Activated CD4-positive, alpha-beta T cell treated with anti-CD3 and anti-CD28 coated beads, Interleukin-2, amount 50 U/mL, for 16 hours (primary cell): ENCODE measurements at regions not wholly inside any gene's neighbourhood (a gene's known extent, or its start where the extent isn't known, plus 50 kb on each side); places are given as distances from the start of the nearest gene placed in this dataset.
"Not testable (repeated sequence)": the region's sequence is repeated elsewhere in the genome, so short reads cannot be mapped to it uniquely, and the experiment has no call there.

Source experiments
- DNase-seq: peaks from one replicate; pipeline ENCODE4 v3.0.0-alpha.2; 2020

- no peak for DNase-seq
Observed at GRCh38 chr1:102365071-102365470, 368.3 kb upstream of the OLFM3 start.

- DNase-seq = no peak
Observed at GRCh38 chr1:102336602-102337001, 339.9 kb upstream of the OLFM3 start.

GRCh38 chr1:102318104-102318806, 321.5 kb upstream of the OLFM3 start:
- DNase-seq = no peak

DNA sequence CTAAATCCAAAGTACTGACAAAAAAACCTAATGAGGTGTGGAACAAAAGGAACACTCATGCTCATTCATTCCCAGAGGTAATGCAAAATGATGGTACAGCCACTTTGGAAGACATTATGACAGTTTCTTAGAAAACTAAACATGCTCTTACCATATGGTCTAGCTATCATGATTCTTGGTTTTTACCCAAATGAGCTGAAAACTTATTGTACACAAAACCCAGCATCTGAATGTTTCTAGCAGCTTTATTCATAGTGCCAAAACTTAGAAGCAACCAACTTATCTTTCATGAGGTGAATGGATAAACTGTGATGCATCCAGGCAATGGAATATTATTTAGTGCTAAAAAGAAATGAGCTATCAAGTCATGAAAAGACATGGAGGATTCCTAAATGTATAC, 318.4 kb upstream of the OLFM3 start:
- no peak for DNase-seq

DNA sequence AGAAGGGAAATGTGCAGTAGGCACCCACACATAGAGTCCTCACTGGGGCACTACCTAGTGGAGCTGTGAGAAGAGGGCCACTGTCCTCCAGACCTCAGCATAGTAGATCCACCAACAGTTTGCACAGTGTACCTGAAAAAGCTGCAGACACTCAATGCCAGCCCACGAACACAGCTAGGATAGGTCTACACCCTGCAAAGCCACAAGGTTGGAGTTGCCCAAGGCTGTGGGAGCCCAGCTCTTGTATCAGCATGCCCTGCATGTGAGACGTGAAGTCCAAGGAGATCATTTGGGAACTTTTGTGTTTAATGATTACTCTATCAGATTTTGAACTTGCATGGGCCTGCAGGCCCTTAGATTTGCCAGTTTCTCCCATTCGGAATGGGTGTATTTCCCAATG, 299.4 kb upstream of the OLFM3 start:
- no peak for DNase-seq

- DNase-seq = no peak
Observed at GRCh38 chr1:102282955-102283354, 286.2 kb upstream of the OLFM3 start.

DNA sequence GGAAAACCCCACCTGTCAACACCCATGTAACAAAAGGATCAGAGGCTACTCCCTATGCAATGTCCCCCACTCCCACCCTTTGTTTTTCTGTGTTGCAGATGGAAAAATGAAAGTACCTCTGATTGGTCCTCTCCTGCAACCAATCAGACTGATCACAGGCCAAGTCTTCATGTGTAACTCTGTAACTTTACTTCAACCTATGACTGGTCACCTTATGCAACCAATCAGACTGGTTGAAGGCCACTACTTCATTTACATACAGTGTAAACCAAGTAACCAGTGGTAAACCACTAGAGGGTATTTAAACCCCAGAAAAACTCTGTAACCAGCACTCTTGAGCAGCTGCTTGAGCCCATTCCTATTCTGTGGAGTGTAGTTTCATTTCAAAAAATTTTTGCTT, 266.3 kb upstream of the OLFM3 start:
- no peak for DNase-seq

DNA sequence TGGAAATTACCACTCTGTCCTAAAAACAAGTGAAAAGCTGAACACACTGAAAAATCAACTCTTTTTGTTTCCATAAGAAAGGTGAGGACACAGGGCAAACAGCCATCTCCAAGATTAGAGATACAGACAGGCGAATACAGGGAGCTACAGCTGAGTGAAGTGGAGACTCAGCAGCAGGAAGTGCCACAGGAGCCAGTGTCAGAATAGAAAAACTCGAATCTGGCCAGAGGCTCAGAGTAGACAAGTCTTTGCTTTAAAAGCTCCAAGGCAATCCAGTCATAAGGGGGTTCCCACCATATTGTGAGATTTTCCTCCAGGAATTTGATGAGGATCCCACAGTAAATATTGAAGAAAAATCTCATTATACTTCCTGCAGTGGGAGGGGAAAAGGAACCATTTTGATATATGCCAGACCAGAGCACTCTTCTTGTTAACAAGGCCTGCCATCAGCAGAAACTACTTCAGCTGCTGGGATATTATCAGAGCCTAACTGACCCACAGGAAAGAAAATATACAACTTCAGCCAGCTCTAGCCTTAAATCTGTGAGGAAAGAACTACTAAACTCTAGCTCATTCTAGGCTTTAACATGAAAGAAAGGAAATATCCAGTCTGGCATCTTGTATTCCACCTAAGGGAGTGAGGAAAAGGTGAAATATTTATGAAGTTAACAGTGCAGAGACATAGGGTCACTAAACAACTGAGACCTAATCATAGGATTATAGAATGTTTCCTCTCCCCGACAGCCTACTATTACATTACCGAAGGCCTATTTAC, 256.2 kb upstream of the OLFM3 start:
- no peak for DNase-seq

DNA sequence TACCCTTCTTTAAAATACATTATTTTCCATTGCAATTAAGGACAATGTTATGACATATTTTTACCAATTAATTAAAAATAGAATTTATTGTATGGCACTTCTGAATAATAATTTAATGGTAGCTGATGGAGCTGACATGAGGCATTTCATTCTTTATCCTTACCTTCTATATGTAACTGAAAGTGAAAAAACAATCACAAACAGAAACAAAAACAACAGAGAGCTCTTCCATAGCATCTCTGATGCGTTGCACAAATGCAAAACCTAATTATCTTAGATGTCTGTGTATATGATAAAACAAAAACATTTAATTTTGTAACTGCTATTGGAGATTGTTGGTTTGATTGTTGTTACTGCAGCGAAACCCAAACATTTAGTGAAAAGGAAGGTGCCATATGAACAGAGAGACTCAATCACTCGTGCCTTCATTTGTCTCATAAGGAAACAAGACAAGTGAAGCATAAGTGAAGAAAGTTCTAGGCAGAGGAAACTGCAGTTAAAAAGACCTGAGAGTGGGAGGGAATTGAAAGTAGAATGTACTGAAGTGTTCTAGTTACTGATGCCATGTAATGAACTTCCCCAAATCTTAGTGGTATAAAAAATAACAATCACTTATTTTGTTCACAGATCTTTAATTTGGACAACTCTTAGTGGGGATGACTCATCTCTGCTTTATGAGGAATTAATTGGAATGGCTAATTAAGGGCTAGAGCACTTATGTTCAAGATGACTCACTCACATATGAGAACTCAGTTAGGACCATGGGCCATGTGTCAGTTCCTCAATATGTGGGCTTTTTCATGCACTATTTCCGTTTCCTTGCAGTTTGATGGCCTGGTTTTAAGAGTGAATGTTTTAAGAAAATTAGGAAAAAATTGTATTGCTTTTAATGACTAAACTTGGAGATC, 245.0 kb upstream of the OLFM3 start:
- DNase-seq = no peak

DNA sequence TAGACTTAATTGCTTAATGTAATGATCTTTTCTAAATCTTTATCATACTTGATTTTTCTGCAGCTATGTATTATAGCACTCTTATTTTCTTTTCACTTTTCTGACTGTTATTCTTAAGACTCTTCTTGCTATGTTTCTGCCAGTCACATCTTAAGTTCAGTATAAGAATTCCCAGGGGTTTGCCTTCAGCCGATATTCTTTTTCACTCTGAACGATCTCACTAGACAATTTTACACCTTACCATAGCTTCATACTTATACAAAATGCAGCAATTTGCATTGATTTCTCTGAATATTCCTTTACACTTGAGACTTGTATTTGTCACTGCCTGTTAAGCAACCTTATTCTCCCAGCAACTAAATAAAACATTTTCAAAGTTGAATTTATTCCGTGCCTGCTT, 242.5 kb upstream of the OLFM3 start:
- DNase-seq = no peak

DNA sequence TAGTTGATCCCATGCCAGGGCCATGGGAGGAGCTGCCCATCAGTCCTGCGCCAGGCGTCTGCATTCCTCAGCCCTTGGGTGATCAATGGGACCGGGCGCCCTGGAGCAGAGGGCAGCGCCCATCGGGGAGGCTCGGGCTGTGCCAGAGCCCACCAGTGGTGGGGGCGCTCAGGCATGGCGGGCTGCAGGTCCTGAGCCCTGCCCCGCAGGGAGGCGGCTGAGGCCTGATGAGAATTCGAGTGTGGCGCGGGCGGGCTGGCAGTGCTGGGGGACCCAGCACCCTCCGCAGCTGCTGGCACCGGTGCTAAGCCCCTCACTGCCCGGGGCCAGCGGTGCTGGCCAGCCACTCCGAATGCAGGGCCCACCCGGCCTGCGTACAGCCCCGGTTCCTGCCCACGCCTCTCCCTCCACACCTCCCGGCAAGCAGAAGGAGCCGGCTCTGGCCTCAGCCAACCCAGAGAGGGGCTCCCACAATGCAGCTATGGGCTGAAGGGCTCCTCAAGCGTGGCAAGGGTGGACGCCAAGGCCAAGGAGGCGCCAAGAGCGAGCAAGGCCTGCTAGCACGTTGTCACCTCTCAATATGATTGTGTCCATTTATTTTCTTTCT, 238.1 kb upstream of the OLFM3 start:
- no peak for DNase-seq

DNA sequence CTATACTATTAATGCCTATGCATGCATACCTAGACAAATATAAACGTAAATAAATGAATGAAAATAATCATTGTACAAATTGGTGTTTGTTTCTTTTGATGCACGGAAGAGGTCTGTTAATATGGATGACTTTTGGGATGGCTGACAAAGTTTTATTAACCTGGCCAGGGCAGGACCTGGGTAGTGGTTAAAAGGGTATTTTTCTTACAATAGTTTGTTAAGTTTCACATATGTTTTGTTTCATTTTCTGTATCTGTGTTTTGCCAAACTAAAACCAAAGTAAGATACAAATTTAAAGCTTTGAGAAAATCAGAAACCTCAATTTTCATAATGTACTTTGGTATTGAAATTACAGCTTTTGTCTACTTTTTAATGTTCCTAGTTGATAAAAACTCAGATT, 222.7 kb upstream of the OLFM3 start:
- no peak for DNase-seq

- DNase-seq = not testable (repeated sequence)
Observed at GRCh38 chr1:102210891-102211290, 214.2 kb upstream of the OLFM3 start.

DNA sequence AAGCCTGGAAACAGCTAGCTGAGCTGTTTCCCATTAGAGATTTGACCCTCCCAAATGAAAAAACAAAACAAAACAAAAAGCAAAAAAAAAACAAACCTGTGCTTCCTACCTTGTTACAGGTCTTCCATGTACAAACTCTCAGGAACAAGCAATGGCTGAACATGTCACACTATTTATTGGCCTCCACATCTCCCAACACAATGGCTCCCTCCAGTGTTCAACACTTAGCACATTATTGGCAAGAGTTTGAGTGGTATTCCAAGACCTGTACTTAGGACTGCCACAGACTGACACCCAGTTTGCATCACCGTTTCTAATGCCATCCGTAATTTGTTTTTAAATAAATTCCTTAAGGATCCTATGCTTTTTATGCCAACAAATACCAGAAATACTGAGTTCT, 195.0 kb upstream of the OLFM3 start:
- DNase-seq = no peak

DNA sequence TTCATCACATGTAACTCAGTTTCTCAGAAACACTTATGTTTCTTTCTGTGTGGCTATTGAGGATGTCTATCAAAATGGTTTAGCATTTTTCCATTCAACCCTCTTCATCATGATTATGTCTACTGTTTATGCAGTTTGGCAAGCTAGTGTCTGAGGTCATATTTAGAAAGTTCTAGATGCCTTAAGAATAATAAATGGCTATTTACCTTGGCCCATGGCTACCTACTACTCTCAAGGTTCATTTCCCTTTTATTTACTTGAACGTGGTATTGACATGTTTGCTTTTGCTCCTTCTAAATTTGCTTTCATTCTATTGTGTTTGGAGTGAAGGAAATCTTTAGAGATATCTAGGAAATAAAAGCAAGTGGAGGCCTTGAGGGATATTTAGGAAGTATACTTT, 193.7 kb upstream of the OLFM3 start:
- DNase-seq = no peak

DNA sequence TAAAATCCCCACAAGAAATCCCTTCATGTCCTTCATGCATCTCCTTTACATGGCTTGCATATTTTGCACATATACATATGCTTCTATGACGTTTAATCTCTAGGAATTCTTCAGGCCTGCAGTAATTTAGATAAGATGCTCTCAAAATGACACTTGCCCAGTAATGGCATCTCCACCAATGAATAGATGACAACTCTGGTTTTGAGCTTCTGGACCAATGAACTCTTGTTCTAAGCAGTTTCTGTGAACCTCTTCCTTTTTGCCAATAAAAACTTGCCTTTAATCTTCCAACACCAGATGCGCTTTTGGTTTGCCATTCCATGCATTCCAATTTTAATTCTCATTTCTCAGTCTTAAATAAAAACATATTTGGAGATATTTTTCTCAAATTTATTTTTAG, 189.8 kb upstream of the OLFM3 start:
- no peak for DNase-seq

DNA sequence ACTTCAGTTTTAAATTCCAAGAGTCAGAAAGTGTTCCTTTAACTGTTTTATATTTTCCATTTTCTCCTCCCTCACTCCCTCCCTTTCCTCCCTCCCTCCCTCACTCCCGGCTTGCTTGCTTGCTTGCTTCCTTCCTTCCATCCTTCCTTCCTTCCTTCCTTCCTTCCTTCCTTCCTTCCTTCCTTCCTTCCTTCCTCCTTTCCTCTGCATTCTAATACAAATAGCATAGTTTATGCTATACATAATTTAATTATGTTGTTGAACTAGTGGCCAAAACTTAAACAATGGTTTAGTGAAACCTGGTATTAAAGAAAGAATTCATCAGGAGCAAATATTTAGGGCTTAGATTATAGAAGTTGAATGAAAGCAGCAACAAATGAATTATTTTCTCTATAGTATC, 188.5 kb upstream of the OLFM3 start:
- DNase-seq = no peak

DNA sequence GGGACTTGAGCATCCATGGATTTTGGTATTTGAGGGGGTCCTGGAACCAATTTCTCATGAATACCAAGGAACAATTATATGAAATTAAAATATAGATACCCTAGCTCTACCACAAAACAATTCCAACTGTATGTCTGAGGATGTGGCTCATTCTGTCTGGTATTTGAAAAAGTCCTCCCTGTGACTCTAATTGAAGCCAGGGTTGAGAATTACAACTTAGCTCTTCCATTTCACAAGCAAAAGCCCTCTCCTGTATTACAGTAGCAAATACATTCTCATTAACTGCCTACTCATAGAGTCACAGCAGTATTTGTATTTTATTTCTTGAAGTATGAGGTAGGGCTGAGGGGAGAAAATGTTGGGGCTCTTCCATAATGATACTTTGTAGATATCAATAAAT, 187.8 kb upstream of the OLFM3 start:
- no peak for DNase-seq

- DNase-seq = no peak
Observed at GRCh38 chr1:102183711-102184110, 187.0 kb upstream of the OLFM3 start.

GRCh38 chr1:102182603-102183260, 186.0 kb upstream of the OLFM3 start:
- no peak for DNase-seq

GRCh38 chr1:102181341-102181740, 184.6 kb upstream of the OLFM3 start:
- DNase-seq = no peak

DNA sequence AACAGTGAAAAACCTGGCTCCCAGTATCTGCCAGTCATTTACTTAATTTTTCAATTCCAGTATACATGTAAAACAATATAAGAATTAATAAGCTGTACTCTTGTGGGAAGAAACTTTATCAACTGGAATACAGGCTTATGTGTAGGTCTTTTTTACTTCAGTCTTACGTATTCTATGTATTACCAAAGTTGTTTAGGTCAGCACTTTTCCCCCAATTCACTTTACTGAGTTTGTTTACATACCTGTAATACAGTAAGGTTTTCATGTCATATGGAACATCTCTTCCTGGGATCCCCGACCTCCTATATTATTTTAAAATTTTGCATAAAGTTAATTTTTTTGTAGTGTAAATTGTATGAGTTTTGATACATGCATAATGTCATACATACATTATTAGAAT, 181.8 kb upstream of the OLFM3 start:
- DNase-seq = no peak
